ENCODE measurements at regions not wholly inside any gene's neighbourhood (a gene's known extent, or its start where the extent isn't known, plus 50 kb on each side); places are given as distances from the start of the nearest gene placed in this dataset.

DNA sequence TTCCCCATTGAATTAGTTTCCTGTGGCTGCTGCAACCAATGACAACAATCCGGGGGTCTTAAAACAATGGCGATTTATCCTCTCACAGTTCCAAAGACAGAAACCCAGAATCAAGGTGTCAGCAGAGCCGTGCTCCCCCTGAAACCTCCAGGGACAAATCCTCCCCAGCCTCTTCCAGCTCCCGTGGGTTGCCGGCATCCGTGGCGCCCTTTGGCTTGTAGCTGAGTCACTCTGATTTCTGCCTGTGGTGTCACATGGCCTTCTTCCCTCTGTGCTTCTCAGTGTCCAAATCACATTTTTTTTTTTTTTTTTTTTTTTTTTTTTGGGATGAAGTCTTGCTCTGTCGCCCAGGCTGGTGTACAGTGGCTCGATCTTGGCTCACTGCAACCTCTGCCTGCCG is 64.5 kb upstream of the STX18 start:
- TF ChIP-seq, protein P1, sequence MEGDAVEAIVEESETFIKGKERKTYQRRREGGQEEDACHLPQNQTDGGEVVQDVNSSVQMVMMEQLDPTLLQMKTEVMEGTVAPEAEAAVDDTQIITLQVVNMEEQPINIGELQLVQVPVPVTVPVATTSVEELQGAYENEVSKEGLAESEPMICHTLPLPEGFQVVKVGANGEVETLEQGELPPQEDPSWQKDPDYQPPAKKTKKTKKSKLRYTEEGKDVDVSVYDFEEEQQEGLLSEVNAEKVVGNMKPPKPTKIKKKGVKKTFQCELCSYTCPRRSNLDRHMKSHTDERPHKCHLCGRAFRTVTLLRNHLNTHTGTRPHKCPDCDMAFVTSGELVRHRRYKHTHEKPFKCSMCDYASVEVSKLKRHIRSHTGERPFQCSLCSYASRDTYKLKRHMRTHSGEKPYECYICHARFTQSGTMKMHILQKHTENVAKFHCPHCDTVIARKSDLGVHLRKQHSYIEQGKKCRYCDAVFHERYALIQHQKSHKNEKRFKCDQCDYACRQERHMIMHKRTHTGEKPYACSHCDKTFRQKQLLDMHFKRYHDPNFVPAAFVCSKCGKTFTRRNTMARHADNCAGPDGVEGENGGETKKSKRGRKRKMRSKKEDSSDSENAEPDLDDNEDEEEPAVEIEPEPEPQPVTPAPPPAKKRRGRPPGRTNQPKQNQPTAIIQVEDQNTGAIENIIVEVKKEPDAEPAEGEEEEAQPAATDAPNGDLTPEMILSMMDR (IDR thresholded peaks at IDR 0.05; ENCODE audit: borderline replicate concordance, insufficient read depth, low read depth, low read length) = no peak
- H3K4me3 ChIP-seq (ENCODE audit: low read depth, low read length) = no peak overlapping the region

DNA sequence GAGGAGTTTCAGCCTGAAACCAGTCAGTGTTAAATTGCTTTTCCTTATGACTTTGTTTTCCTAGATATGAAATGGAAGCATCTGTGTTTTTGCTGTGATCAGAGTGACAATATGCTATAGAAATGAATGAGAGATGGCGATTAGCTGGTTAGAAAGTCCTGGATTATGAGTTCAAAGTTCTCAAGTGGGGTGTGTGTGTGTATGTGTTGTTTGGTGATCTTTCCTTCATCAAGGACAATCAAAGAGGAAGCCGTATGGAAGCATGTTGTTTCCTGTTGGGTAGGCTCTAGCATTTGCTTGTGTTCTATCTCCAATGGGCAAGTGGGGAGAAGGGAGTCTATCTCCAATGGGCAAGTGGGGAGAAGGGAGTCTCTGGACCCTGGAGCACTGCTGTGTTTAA is 64.0 kb upstream of the STX18 start:
- TF ChIP-seq, protein P1 (IDR thresholded peaks at IDR 0.05; ENCODE audit: borderline replicate concordance, insufficient read depth, low read depth, low read length) = no peak
- H3K4me3 ChIP-seq (ENCODE audit: low read depth, low read length) = no peak overlapping the region

DNA sequence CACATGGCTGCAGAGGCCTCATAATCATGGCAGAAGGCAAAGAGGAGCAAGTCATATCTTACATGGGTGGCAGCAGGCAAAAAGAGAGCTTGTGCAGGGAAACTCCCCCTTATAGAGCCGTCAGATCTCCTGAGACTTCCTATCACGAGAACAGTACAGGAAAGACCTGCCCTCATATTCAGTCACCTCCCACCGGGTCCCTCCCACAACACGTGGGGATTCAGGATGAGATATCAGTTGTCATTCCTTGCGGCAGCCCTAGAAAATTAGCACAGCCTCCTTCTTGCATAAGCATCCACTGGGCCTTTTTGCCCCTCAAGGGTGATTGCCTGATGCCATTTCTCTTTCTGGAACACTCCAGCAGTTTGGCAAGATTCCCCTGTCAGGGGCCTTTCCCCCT is 61.7 kb upstream of the STX18 start:
- H3K4me3 ChIP-seq (ENCODE audit: low read depth, low read length) = no peak overlapping the region
- TF ChIP-seq, protein P1 (IDR thresholded peaks at IDR 0.05; ENCODE audit: borderline replicate concordance, insufficient read depth, low read depth, low read length) = no peak

DNA sequence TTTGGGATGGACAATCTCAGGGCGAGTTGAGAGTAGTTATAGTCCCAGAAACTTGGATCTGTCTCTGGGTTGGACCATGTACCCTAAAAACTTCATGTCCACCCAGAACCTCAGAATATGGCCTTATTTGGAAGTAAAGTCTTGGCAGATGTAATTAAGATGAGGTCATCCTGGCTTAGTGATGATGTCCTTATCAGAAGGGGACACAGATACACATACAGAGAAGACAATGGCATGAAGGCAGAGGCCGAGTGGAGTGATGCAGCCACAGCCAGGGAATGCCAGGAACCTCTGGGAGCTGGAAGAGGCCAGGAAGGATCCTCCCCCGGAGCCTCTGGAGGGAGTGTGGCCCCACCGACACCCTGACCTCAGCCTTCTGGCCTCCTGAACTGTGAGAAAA is 61.2 kb upstream of the STX18 start:
- TF ChIP-seq, protein P1 (IDR thresholded peaks at IDR 0.05; ENCODE audit: borderline replicate concordance, insufficient read depth, low read depth, low read length) = no peak
- no peak overlapping the region for H3K4me3 ChIP-seq (ENCODE audit: low read depth, low read length)

DNA sequence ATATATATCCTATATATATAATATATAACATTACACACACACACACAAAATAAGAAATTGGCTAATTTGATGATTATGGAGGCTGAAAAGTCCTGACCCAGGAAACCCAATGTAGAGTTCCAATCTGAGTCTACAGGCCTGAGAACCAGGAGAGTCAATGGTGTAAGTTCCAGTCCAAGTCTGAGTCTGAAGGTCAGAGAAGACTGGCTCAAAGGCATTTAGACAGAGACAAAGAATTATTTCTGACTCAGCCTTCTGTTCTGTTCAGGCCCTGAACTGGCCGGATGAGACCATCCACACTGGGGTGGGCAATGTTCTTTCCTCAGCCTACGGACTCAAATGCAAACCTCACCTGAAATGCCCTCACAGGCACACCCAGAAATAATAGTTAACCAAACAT is 60.6 kb upstream of the STX18 start:
- TF ChIP-seq, protein P1 (IDR thresholded peaks at IDR 0.05; ENCODE audit: borderline replicate concordance, insufficient read depth, low read depth, low read length) = no peak
- H3K4me3 ChIP-seq (ENCODE audit: low read depth, low read length) = no peak overlapping the region

DNA sequence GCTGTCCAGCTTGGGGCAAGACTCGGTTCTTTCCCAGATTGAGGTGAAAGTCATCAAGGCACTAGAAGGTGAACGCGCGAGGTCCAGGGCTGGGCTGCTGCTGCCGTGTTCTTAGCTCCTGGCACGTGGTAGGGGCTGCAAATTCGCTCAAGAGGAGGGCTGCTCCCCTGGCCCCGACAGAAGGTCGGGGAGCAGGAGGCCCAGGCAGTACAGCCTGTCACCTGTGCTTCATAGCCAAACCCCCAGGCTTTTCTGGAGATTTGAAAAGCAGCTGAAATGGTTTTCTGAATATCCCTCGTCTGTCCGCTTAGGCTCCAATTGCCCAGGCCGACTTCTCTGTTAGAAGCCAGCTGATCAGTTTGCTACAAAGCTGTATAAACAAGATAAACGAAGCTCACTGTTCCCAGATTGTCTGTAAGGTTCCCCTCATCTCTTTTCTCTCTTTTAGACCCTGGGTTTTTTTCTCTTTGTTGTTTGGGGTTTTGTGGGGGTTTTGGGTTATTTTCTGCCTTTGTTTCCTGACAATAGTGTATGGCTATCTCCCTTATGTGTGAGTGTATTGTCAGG is 60.0 kb upstream of the STX18 start:
- TF ChIP-seq, protein P1 (IDR thresholded peaks at IDR 0.05; ENCODE audit: borderline replicate concordance, insufficient read depth, low read depth, low read length) = no peak
- H3K4me3 ChIP-seq (ENCODE audit: low read depth, low read length) = no peak overlapping the region

DNA sequence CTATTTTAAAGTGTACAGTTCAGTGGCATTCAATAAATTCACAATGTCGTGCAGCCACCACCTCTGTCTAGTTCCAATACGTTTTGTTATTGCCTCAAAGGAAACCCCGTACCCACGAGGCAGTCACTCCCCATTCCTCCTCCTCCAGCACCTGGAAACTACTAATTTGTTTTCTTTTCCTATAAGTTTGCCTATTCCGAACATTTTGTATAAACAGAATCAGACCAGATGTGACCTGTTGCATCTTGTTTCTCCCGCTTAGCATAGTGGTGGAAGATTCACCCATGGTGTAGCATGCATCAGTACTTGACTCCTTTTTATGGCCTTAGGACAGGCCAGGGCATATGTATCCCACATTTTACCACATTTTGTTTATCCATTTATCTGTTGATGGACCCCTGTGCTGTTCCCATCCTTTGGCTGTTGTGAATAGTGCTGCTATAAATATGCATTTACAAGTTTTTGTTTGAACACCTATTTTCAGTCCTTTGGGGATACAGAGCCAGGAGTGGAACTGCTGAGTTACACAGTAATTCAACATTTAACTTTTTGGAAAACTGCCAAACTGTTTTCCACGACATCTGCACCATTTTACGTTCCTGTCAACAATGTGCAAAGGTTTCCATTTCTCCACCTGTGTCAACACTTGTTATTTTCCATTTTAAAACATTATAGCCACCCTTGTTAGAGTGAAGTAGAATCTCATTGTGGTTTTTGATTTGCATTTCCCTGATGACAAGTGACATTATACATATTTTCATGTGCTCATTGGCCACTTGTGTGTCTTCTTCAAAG is 57.8 kb upstream of the STX18 start:
- TF ChIP-seq, protein P1 (IDR thresholded peaks at IDR 0.05; ENCODE audit: borderline replicate concordance, insufficient read depth, low read depth, low read length) = no peak
- H3K4me3 ChIP-seq (ENCODE audit: low read depth, low read length) = no peak overlapping the region

Data from GM12875 (cell line).